CD4-positive, alpha-beta T cell treated with Interleukin-4 for 1 hour (primary cell): ENCODE measurements at regions not wholly inside any gene's neighbourhood (a gene's known extent, or its start where the extent isn't known, plus 50 kb on each side); places are given as distances from the start of the nearest gene placed in this dataset.
A peak's percentile ranks its signal among the peaks of the same experiment; 100 is the strongest.
"Not testable (repeated sequence)": the region's sequence is repeated elsewhere in the genome, so short reads cannot be mapped to it uniquely, and the experiment has no call there.

Experiments used
- DNase-seq, 2 donors: peaks; one replicate each; pipeline ENCODE4 v3.0.0-alpha.2; 2020 to 2022

DNA sequence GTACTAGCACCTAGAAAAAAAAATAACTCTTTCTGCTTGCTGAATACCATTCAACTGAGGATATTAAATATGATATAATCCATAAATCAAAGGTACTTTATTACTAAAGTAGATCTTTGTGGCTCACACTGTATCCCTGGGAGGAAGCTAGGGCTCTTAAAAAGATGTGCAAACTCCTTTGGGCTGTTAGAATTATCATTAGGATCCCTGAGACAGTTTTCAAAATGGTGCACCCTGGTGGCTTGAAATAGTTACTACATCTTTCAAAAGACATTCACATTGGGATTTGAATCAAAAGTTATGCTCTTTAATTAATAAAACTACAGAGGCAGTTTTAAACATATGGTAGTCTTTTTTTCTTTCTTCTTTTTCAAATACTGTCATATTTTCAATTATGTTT is 228.5 kb upstream of the G2E3 start:
- no peak for DNase-seq

DNA sequence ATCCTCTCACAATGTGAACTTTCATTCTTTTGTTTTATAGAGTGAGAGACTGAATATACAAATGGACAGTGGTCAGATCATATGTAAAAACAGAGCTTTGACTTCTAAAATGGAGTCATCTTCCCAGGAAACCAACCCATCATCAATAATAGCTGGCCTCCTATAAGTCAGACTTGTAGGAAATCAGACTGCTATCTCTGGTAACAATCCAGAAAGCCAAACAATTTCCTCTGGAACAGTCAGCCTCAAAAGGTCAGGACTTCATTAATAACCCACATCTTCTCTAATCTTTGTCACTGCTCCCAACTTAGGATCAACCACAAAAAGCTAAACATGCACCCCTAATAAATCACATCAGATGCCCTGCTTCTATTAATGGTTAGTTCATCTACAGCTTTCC is 227.9 kb upstream of the G2E3 start:
- no peak for DNase-seq

DNA sequence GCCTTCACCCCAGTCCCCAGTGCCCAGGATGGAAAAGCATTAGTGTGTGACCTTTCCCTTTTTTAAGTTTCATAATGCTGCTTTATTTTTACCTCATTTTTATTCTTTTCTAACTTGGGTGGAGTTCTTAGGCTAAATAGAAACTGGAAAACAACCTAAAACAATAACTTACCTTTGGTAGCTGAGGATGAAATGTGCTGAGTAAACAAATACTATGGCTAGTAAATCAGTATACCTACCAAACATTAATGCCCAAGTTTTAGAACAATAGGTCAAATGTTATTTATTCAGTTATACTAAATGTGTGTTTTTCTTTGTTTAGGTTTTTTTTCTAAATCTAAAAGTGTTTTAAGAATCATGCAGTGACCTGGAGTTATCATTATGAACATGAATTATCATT is 226.6 kb upstream of the G2E3 start:
- DNase-seq = no peak

DNA sequence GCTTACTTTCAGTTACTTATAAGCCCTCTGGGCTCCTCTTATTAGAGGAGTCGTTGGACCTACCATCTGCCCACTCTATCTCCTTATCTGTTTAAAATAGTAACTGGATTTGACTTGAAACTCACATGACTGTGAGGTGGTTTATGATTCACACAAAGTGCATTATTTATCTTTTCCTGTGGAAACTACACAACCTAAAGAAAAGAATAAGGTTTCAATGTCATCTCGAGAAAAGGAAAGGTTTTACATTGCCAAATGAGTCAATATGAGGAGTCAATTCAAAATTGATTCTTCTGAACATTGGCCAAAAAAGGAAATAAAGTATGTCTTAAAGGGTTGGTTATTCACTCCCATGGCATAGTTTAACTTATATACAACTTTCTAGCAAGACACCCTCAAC is 225.0 kb upstream of the G2E3 start:
- no peak for DNase-seq

DNA sequence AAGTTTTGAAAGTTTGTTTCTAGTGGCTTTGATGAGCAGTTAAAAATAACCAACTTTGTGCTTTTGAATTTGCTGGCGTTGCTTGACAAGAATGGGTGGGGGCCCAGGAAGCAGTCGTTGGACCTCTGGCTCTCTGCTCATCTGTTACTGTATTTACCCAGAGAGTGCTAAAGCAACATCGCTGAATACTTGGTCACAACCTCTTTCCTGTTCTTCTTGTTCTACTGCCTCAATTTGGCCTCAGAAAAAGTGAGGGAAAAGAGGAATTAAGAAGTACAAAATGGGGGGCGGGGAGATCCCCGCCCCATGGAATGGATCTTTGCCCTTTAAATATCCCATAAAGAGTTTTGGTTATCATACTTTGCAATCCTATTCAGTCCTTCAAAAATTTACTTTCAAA is 221.5 kb upstream of the G2E3 start:
- no peak for DNase-seq

DNA sequence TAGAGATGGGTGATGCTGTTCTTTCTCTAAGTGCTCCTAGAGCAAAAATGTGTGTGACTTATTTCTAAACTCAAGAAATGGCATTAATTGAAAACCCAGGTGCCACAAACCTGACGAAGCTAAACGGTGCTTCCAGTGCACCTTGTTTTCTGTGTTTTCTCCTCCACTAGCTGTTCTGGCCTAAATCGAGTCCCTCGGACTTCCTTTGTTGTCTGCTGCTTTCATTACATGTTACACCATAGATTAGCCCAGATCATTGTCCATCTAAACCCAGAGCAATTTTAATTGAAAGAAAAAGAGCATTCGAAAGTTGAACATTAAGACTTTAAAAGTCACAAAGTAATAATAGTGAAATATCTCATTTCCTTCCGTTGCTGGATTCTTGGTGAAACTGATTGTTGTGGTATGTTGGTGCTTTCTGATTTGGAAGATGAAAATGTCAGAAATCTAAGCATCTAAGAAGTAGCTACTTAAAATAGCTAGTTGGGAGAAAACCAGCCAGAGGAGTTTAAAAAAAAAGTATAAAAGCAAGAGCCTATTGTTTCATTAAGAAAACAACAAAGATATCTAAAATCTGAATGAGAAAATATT is 219.6 kb upstream of the G2E3 start:
- no peak for DNase-seq

DNA sequence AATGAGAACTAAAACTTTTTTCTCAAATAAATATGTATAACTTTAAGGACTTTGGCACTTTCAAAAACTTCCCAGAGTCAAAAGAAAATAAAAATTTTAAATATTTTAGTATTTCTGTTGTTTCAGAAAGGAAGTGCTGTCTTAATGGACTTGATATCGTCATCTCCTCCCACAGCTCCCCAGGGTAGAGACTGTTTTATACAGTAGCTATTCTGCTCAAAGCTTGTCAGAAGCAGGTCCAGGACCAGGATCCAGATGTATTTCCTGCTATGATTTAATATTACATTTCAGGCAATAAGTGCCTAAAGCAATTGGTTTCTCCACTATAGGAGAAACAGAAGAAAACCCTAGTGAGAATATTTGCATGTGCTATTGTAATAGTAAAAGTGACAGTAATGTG is 218.5 kb upstream of the G2E3 start:
- no peak for DNase-seq

DNA sequence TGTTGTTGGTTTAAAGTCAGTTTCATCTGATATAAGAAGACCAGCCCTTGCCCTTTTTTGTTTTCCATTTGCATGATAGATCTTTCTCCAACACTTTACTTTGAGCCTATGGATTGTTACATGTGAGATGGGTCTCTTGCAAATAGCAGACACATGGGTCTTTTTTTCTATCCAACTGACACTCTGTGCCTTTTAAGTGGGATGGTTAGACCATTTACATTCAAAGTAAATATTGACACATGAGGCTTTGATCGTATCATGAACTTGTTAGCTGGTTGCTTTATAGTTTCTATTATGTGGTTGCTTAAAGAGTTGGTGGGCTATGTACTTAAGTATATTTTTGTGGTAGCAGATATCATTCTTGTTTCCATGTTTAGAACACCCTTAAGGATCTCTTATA is 213.4 kb upstream of the G2E3 start:
- no peak for DNase-seq

DNA sequence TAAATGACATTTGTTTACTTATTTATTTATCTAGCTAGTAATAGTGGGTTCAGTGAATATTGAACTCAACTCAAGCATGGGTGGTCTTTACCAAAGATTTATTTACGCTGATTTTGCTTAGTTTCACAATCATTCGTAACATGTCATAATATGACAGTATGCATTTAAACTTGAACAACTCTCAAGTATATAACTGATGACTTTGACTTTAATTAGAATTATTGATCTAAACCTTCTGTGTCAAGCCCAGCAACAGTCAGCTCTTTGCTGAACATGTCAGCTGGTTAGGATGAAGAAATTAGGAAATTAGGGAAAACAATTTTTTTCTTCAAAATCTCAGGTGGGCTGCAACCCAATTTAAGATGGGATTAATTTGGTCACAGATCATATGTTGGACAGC is 210.5 kb upstream of the G2E3 start:
- no peak for DNase-seq

DNA sequence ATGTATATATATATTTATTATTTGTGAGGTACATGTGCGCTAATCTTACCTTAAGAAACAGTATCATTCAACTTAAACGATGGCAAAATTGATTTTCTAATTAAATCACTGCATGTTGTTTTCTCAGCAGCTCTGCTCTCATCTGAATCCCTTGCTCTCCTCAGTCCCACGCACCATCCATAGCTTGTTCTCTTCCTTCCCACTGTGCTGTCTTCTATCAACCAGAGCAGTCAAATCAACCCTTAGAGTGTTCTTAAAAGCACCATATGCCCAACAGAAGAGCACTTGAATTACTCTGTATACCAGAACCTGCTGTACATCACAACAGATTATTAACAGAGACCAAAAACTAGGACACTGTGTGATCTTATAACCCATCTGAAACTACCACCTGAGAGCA is 209.4 kb upstream of the G2E3 start:
- no peak for DNase-seq

DNA sequence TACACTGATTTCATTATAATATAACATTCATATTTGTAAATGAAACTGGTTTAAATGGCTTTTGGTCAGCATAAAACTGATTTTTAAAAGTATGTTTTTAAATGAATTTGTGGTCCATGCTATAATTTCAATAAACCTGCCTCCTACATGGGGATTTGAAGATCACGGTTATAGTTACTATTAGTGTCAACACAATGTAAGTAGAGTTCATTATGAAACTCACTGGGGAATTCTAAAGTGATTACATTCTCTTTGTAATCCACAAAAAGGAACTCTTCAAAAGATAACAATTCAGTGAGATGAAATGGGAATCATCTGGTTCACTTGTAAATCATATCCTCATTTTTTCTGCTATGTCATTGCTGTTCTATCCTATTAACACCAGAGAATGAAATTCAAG is 204.5 kb upstream of the G2E3 start:
- DNase-seq = no peak

DNA sequence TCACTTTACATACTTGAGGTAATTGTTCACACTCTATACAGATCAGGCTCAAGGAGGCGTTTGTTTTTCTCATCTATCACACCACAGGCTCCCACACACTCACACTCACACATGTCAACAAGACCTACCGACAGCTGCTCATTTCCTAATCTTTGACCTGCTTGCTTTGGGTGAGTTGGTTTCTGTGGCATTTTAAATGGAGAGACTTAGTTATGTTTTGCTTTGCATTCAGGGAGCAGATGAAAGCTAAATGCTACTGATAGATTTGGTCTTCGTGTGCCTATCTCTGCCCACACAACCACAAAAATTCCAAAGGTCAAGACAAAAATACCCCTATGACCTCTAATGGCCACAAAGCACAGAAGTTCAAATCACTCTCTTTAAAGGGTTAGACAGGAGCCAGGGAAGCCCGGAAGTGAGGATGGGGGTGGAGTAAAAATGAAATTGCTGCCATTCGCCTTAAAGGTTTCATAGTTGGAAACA is 203.5 kb upstream of the G2E3 start:
- no peak for DNase-seq

DNA sequence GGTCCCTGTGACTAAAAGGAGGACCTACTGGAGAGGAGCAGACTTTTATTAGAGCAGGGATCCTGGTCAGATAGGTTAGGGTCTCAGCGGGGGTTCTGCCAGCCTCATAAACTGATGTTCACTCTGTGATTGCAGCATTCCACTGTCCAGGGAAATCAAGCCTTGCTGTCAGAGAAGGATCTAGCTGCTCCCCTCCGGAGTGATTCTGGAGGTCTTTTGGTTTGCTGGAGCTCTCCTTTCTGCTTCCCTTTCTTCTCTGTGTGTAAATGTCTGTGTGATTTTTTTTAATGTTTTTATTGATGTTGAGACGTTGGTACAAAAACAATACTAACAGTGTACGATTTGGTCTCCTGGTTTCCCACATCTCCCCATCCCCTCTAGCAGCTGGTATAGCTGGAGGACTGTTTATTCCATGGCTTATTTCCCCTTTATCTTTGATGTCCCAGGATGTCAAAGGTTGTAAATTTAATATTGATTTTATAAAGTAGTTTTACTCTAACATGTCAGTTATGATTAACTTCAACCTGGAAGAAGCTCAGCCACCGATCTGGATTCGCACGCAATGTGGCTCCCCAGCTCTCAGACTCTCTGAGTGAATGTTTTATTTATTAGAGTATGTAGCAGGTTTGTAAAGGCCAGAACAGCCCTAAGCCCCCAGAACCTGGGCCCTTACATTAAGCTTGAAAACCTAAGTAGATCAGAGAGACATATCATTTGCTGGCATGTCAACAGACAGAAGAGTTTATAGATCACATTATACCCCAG is 202.3 kb upstream of the G2E3 start:
- no peak for DNase-seq

DNA sequence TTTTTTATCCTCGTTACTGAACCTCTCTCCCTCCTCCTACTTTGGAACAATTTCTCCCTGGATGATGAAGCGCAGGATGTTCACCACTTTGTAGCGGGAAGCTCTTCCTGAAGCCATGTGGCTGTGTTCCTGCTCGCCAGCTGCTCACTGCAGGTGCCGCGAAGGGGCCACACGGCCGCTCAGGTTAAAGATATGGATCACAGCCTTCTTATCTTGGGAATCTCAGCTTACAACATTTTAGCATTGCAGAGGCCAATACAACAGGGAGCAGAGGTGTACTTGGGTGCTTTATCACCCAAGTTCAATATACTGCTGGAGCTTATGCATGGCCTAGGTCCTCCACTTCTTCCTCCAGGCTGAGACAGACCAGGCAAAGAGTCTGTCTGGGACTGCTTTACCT is 201.2 kb upstream of the G2E3 start:
- no peak for DNase-seq

DNA sequence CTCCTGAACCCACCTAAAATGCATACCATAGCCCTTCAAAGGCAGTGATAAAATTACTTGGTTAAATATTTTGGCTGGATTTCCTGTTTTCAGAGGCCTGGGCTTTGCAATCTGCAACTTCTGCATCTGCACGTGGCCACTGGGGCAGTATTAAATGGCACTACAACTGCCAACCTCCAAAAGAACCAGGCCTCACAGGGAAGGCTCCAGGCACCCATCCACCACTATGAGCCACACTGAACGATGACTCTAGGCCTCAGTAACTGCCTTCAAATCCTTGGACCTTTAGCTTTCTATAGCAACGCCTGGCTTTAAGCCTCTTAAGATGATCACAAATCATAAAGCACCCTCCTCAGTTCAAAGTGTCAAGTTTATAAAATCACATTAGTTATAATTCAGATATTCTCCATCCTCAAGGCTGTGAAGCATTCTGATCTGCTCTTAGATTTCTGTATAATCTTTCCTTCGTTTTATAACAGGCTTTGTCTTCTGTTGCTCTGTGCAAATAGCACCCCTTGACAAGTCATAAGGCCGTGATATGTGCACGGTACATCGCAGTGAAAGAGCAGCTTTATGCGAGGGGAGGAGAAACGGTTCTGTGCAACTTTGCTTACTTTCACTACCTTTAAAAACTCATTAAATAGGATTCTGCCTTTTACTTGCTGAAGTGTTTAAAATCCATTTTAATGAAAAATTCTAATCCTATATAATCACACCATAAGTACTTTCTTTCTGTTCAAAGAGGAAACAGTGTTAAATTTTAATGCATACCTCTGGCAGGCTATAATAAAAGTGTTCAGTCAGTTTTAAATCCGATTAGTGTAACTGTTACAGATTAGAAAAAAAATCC is 196.4 kb upstream of the G2E3 start:
- no peak for DNase-seq

DNA sequence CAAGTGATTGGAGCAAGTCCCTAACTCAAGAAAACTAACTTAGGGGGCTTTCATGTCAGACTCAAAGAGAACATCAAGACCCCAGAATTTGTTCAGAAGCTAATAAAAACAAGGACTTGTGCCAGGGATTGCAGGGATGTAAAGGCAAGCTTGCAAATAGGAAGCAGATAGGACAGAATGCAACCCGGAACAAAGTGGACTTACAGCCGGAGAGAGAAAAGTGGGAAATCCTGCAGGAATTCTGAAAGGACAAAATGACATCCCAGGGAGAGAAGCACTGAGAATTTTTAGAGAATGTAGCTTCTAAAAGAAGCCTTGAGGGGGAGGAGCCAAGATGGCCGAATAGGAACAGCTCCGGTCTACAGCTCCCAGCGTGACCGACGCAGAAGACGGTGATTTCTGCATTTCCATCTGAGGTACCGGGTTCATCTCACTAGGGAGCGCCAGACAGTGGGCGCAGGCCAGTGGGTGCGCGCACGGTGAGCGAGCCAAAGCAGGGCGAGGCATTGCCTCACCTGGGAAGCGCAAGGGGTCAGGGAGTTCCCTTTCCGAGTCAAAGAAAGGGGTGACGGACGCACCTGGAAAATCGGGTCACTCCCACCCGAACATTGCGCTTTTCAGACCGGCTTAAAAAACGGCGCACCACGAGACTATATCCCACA is 195.6 kb upstream of the G2E3 start:
- DNase-seq = not testable (repeated sequence)

DNA sequence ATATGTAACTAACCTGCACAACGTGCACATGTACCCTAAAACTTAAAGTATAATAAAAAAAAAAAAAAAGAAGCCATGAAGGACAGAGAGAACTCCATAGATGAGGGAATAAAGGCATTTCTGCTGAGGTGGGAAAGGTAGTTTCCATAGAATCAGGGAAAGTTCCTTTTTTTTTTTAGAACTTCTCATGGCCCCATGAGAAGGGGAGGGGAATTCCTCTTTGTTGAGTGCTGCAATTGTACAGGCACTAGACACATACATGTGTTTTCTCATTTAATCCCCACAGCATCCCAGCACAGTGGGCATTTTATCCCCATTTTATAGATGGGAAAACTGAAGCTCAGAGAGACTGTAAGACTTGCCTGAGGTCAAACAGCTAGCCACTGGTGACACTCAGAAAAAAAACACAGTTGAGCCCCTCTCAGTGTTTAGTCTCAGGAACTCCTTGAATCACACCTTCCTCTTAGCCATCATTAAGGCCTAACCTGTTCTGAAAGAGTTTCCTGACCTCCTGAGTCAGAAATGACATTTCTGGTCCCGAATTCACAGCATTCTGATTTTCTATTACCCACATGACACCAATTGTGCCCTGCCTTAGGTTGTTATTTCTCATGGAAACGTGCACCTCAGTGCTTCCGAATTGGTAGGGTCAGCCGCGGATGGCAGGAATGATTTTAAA is 189.3 kb upstream of the G2E3 start:
- DNase-seq = no peak

DNA sequence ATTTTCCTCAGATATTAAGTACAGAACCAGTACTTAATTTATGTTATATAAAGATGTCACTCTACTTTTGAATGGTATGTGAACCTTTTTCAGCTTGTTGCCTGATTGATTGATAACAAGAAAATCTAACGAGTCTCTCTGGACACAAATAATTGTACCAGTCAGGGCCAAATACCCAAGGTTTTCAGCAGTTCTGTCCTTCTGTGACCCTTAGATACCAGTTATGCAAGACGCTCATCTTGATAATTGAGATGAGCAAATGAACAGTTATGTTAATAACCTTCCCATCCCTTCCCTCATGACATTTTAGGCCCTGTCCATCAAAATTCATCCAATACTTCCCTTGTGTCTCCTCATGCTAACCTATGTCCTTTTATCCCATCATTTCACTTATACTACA is 185.9 kb upstream of the G2E3 start:
- DNase-seq = no peak

DNA sequence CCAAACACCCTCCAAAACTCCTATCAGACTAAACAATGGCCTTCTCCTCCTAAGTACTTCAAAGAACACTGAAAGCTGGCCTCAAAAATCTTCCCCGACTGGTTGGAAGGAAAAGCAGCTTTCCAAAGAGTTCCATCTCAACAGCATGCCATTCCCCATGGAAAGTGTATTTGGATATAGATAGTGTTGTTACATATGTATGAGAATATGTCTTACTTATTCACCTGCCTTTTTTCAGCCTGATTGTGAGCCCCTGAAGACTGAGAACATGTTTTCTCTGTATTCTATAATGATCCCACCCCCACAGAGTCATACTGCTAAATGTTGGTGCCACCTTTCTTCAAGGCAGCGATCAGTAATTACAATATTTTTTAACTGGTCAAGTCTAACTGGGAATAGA is 185.4 kb upstream of the G2E3 start:
- no peak for DNase-seq

DNA sequence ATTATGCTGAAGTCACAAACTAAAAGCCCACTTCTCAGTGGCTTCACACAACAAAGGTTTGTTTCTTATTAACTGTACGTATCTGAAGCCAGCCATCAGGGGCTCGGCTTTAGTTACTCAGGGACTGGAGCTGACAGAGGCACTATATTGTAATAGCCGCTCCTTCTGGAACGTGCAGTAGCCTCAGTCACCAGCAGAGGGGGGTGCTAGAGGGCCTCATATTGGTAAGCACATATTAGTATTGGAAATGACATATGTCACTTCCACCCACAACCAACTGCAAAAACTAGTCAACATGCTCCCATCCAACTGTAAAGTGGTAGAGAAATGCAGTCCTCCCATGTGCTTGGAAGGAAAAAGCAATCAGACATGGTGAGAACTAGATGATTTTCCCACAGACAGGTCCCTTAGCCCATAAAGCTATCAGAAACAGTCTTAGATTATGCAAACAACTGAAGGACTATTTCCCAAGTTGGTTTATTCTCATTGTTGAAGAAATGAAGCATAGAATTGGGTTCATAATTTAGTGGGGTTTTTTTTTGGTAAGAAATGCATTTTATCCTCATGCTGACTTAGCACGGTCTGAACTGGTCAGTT is 183.6 kb upstream of the G2E3 start:
- DNase-seq = peak; percentile 53

DNA sequence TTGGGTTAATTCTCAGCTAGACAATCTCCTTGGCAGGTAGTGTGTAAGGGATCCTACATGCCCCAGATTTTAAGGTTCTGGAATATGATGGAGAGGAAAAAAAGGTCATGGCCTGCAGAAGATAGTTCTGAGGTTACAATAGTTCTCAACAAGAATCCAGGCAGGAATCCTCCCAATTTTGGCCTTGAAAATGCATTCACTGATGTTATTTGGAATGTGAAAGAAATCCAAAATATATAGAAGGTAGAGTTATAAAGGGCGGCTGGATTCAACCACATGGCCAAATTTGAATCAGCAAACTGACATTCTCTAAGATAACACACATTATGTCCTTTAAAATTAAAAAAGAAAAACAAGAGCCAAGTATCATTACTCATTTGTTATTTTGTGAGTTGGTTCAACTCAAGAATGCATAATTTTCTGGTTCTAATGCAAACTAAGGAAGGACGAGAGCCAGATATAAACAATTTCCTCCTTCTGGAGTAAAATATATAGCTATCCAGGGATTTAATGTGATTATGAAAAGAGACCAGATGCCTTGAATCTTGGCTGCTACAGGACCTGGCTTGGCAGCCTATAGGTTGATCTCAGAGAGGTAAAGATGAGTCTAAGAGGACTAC is 177.0 kb upstream of the G2E3 start:
- DNase-seq = no peak

DNA sequence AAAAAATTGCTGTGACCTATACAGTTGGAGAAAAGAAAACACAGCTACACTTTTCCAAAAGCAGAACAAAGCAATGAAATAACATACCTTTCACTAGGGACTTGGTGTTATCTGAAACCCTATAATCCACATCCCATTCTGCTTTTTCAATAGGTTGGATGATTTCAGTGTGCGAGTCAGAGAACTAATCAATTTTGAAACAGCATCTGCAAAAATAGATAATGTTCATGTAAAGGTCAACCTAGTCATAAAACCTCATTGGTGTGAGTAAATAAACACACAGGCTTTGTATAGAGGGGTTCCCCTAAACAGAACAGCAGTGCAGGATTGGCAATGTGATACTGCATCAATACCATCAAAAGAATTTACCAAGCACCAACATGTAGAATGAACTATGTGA is 173.0 kb upstream of the G2E3 start:
- DNase-seq = no peak
